RWPE2 (cell line): ENCODE measurements at regions not wholly inside any gene's neighbourhood (a gene's known extent, or its start where the extent isn't known, plus 50 kb on each side); places are given as distances from the start of the nearest gene placed in this dataset.

Experiments used
- ATAC-seq: fragments of 200-7000 bp; cut with Tn5 transposase; 3 replicates; pipeline ENCODE4 v1.9.1; 2021; ENCODE audit warnings: low read depth
- DNase-seq: peaks from one replicate; pipeline ENCODE4 v3.0.0-alpha.2; 2020; ENCODE audit warnings: low spot score
- H3K27ac ChIP-seq: fragments of 450-650 bp; 2 replicates; pipeline ENCODE4 v1.5.1; 2017; ENCODE audit warnings: mild to moderate bottlenecking; ENCODE audit not compliant: poor library complexity, severe bottlenecking
- H3K27me3 ChIP-seq: fragments of 250-450 bp; sonication (Bioruptor Pico); 2 replicates; pipeline ENCODE4 v1.5.1; 2021; ENCODE audit warnings: mild to moderate bottlenecking, moderate library complexity; ENCODE audit not compliant: insufficient read depth, poor library complexity, severe bottlenecking
- H3K36me3 ChIP-seq: fragments of 250-450 bp; sonication (Bioruptor Pico); 2 replicates; pipeline ENCODE4 v1.5.1; 2020; ENCODE audit warnings: low read depth, mild to moderate bottlenecking, moderate library complexity
- H3K4me1 ChIP-seq: fragments of 250-450 bp; sonication (Bioruptor Pico); 2 replicates; pipeline ENCODE4 v1.5.1; 2021; ENCODE audit warnings: mild to moderate bottlenecking, moderate library complexity; ENCODE audit not compliant: insufficient read depth, poor library complexity, severe bottlenecking
- H3K4me3 ChIP-seq: fragments of 250-450 bp; sonication (Bioruptor Pico); 2 replicates; pipeline ENCODE4 v1.5.1; 2021; ENCODE audit warnings: mild to moderate bottlenecking, moderate library complexity; ENCODE audit not compliant: severe bottlenecking
- H3K9me3 ChIP-seq: fragments of 250-450 bp; sonication (Bioruptor Pico); 2 replicates; pipeline ENCODE4 v1.5.1; 2021; ENCODE audit warnings: mild to moderate bottlenecking, moderate library complexity; ENCODE audit not compliant: severe bottlenecking
- CTCF ChIP-seq: fragments of 450-650 bp; IDR thresholded peaks from one replicate; pipeline ENCODE4 v1.5.1; 2017; ENCODE audit warnings: mild to moderate bottlenecking, moderate library complexity; ENCODE audit not compliant: poor library complexity, severe bottlenecking

- peaks cover 6% of the 10 kb centered on the region for H3K27me3 ChIP-seq
- no peak for TF ChIP-seq CTCF
- H3K27ac ChIP-seq, result no peak overlapping the region
- ATAC-seq (no peak), DNase-seq (no peak)
- H3K9me3 ChIP-seq, result no peaks in the 10 kb centered on the region
- H3K36me3 ChIP-seq, result no peaks in the 10 kb centered on the region
- H3K4me1 ChIP-seq, result no peaks in the 10 kb centered on the region
- H3K4me3 ChIP-seq, result no peak overlapping the region
These were observed 660.2 kb upstream of the ADGRB3 start for GRCh38 chr6:67974931-67975330.

DNA sequence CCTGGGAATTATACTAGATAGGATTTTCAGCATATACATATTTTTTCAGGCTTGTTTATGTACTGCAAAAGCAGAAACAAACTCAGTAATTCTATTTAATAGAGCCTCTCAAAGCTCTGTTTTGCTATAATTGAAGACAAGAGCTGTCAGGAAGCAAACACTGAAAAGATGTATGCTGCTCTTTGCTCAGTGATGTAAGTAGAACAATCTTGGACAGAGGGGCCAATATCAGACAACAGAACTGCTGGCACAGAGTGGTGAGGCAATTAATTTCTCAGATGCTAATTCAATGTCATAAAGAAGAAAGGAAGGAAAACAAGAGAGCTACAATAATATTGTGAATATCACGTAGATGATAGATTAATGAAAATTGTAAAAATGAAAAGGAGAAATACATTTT, 663.3 kb upstream of the ADGRB3 start:
- TF ChIP-seq CTCF, result no peak
- no peak for DNase-seq

DNA sequence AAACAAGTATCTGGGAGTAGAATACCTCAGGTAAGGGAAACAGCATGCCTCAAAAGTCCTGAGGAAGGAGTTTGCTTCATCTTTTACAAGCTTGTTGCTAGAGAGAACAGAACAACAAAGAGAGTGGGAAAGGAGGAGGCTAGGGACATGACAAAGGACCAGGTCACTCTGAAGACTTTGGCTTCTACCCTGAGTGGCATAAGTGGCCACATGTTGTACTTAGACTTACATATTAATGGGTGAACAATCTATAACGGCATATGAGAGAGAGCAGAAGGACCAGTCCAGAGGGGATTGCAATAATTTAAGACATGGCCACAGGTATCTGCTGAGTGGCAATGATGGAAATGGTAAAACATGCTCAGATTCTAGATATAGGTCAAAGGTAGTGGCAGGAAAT, 668.3 kb upstream of the ADGRB3 start:
- no peak overlapping the region for H3K4me3 ChIP-seq
- TF ChIP-seq CTCF, result no peak
- peaks cover 18% of the 10 kb centered on the region for H3K27me3 ChIP-seq
- no peaks in the 10 kb centered on the region for H3K36me3 ChIP-seq
- H3K4me1 ChIP-seq, result no peaks in the 10 kb centered on the region
- no peak for ATAC-seq
- H3K27ac ChIP-seq, result no peak overlapping the region
- no peaks in the 10 kb centered on the region for H3K9me3 ChIP-seq
- no peak for DNase-seq

More for the DNA sequence above, 663.3 kb upstream of the ADGRB3 start:
- no peak overlapping the region for H3K27ac ChIP-seq
- no peak overlapping the region for H3K4me3 ChIP-seq
- no peak for ATAC-seq
- no peaks in the 10 kb centered on the region for H3K4me1 ChIP-seq
- H3K27me3 ChIP-seq, result peaks cover 15% of the 10 kb centered on the region
- no peaks in the 10 kb centered on the region for H3K9me3 ChIP-seq
- H3K36me3 ChIP-seq, result no peaks in the 10 kb centered on the region

DNA sequence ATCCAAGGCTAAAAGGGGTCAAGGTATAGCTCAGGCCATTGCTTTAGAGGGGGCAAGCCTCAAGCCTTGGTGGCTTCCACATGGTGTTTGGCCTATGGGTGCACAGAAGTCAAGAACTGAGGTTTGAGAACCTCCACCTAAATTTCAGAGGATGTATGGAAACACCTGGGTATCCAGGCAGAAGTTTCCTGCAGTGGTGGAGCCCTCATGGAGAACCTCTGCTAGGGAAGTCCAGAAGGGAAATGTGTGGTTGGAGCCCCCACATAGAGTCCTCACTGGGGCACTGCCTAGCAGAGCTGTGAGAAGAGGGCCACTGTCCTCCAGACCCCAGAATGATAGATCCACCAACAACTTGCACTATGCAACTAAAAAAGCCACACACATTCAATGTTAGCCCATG, 678.7 kb upstream of the ADGRB3 start:
- no peaks in the 10 kb centered on the region for H3K4me1 ChIP-seq
- DNase-seq (no peak), ATAC-seq (no peak)
- no peaks in the 10 kb centered on the region for H3K9me3 ChIP-seq
- H3K27ac ChIP-seq, result no peak overlapping the region
- no peak for TF ChIP-seq CTCF
- H3K4me3 ChIP-seq, result no peak overlapping the region
- no peaks in the 10 kb centered on the region for H3K36me3 ChIP-seq
- H3K27me3 ChIP-seq, result no peaks in the 10 kb centered on the region

GRCh38 chr6:67952948-67953347, 682.1 kb upstream of the ADGRB3 start:
- DNase-seq, result no peak

More at GRCh38 chr6:67952948-67953347, 682.1 kb upstream of the ADGRB3 start:
- no peak overlapping the region for H3K27ac ChIP-seq
- H3K27me3 ChIP-seq, result no peaks in the 10 kb centered on the region
- H3K4me1 ChIP-seq, result no peaks in the 10 kb centered on the region
- no peak for TF ChIP-seq CTCF
- H3K36me3 ChIP-seq, result no peaks in the 10 kb centered on the region
- H3K4me3 ChIP-seq, result no peak overlapping the region
- no peaks in the 10 kb centered on the region for H3K9me3 ChIP-seq
- no peak for ATAC-seq
